Activated naive CD4-positive, alpha-beta T cell treated with anti-CD3 and anti-CD28 coated beads, Interleukin-2, amount 50 U/mL, for 24 hours (primary cell): ENCODE measurements at regions not wholly inside any gene's neighbourhood (a gene's known extent, or its start where the extent isn't known, plus 50 kb on each side); places are given as distances from the start of the nearest gene placed in this dataset.

Source experiments
- H3K27ac Mint-ChIP-seq: one replicate; pipeline ENCODE4 v1.8.0; 2021; ENCODE audit warnings: mild to moderate bottlenecking, mixed read lengths
- H3K27me3 Mint-ChIP-seq: one replicate; pipeline ENCODE4 v1.8.0; 2021; ENCODE audit warnings: mixed read lengths
- H3K36me3 Mint-ChIP-seq: one replicate; pipeline ENCODE4 v1.8.0; 2021; ENCODE audit warnings: mixed read lengths
- H3K4me1 Mint-ChIP-seq: one replicate; pipeline ENCODE4 v1.8.0; 2021; ENCODE audit warnings: mixed read lengths
- H3K4me3 Mint-ChIP-seq: one replicate; pipeline ENCODE4 v1.8.0; 2021; ENCODE audit warnings: mild to moderate bottlenecking, mixed read lengths
- H3K9me3 Mint-ChIP-seq: one replicate; pipeline ENCODE4 v1.8.0; 2021; ENCODE audit warnings: mixed read lengths

DNA sequence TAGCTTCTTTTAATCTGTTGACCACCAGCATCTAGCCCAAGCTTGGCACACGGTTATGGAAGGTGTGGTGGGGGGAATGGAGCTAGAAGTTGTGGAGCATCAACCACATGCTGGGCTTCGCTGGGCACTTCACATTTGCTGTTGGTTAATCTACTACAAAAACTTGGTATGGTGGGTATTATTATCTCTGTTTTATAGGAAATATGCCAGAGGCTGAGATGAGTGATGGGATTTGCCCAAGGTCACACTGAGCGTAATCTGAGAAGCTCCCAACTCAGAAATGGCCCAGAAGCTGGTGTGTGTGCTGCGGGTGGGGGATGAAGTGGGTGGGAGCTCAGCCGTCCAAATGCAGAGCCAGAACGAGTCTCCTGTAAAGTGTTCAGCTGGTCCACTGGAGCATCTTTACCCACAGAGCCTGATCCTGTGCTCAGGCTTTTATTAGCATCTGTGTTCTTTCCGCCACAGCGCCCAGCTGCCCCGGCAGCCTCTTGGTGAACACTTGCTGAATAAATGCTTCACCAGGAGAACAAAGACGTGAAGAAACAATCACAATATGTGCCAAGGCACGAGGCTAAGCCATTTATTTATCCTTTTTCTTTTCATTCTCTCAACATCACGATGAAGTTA is 98.6 kb upstream of the JUN start:
- H3K36me3 Mint-ChIP-seq: no peaks in the 10 kb centered on the region
- no peak overlapping the region for H3K4me3 Mint-ChIP-seq
- H3K4me1 Mint-ChIP-seq: peaks cover 32% of the 10 kb centered on the region
- H3K27ac Mint-ChIP-seq: no peak overlapping the region
- H3K9me3 Mint-ChIP-seq: no peaks in the 10 kb centered on the region
- H3K27me3 Mint-ChIP-seq: no peaks in the 10 kb centered on the region

GRCh38 chr1:58883037-58883887 is 99.4 kb upstream of the JUN start:
- Mint-ChIP-seq H3K9me3 (no peaks in the 10 kb centered on the region), H3K36me3 (no peaks in the 10 kb centered on the region), H3K27ac (no peak overlapping the region), H3K4me3 (no peak overlapping the region), H3K4me1 (peaks cover 36% of the 10 kb centered on the region), H3K27me3 (no peaks in the 10 kb centered on the region)

DNA sequence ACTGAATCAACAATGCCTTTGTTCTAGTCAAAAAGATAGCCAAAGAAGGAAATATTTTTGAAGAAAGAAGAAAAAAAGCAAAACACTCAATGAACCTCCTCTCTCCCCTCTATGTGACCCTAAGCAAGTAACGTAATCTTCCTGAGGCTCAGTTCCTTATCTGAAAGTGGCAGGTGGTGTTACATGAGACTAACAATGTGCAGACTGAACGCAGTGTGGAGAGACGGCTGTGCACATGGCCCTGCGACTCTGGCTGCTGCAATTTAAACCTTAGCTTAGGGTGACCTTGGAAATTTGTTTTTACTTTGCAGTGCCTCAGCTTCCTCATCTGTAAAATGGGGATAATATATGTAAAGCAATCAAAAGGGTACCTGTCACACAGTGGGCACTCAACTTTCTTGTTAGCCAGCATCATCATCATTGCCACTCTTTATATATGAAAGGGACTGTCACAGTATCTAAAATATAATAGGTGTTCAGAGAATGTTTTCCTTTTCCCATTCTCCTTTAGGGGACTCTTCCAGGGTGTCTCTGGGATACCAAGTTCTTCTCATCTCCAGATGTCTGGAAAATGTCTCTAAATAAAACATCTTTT is 100.1 kb upstream of the JUN start:
- Mint-ChIP-seq H3K36me3 (no peaks in the 10 kb centered on the region), H3K4me3 (no peak overlapping the region), H3K27me3 (no peaks in the 10 kb centered on the region), H3K4me1 (peaks cover 36% of the 10 kb centered on the region), H3K9me3 (no peaks in the 10 kb centered on the region), H3K27ac (no peak overlapping the region)

GRCh38 chr1:58884706-58885661 is 101.1 kb upstream of the JUN start:
- peaks cover 42% of the 10 kb centered on the region for H3K4me1 Mint-ChIP-seq
- H3K4me3 Mint-ChIP-seq: peak overlapping the region; percentile 37

DNA sequence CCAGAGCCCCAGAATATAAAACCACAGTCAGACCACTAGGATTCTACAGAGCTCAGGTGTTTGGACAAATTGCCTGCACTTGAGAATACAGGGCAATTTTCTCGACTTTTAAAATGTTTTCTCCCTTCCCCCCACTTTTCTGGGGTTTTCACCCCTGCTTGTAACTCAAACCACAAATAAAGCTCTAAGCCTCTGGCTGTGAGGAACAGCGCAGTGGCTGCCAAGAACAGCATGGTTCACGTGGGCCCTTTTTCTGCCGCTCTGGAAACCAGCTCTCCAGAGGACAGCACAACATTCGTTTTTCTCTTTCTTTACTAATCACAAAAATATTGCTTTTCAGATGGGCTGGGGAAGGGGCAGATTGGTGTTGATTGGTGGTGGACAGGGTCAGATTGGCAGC is 102.2 kb upstream of the JUN start:
- H3K9me3 Mint-ChIP-seq: no peaks in the 10 kb centered on the region
- peaks cover 42% of the 10 kb centered on the region for H3K4me1 Mint-ChIP-seq
- peak overlapping the region; percentile 37 for H3K4me3 Mint-ChIP-seq
- no peak overlapping the region for H3K27ac Mint-ChIP-seq
- H3K36me3 Mint-ChIP-seq: no peaks in the 10 kb centered on the region
- no peaks in the 10 kb centered on the region for H3K27me3 Mint-ChIP-seq

More at GRCh38 chr1:58884706-58885661, 101.1 kb upstream of the JUN start:
- H3K27ac Mint-ChIP-seq: no peak overlapping the region
- no peaks in the 10 kb centered on the region for H3K9me3 Mint-ChIP-seq
- no peaks in the 10 kb centered on the region for H3K27me3 Mint-ChIP-seq
- H3K36me3 Mint-ChIP-seq: no peaks in the 10 kb centered on the region

DNA sequence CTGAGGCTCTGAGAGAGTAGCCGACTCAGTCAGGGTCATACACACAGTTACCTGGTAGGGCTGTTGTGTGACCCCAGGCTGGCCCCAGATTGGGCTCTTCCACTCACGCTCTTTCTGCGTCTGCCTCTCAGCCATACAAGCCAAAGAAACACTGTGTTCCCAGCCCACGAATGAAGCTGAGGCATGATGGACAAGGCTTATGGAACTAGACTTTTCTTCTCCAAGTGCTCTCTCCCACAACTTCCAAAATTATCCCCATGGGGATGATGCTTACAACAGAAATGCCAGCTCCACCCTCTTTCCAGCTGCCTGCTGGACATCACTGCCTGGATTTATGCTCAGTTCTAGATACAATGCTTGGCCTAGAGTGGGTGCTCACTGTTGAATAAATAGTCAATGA is 102.8 kb upstream of the JUN start:
- Mint-ChIP-seq H3K27me3 (no peaks in the 10 kb centered on the region), H3K36me3 (no peaks in the 10 kb centered on the region), H3K9me3 (no peaks in the 10 kb centered on the region), H3K4me3 (no peak overlapping the region), H3K27ac (no peak overlapping the region), H3K4me1 (peaks cover 42% of the 10 kb centered on the region)

- Mint-ChIP-seq H3K9me3 (no peaks in the 10 kb centered on the region), H3K4me3 (no peak overlapping the region), H3K27ac (no peak overlapping the region), H3K4me1 (peaks cover 42% of the 10 kb centered on the region), H3K27me3 (no peaks in the 10 kb centered on the region), H3K36me3 (no peaks in the 10 kb centered on the region)
Measured at GRCh38 chr1:58887059-58887458, 103.2 kb upstream of the JUN start.

DNA sequence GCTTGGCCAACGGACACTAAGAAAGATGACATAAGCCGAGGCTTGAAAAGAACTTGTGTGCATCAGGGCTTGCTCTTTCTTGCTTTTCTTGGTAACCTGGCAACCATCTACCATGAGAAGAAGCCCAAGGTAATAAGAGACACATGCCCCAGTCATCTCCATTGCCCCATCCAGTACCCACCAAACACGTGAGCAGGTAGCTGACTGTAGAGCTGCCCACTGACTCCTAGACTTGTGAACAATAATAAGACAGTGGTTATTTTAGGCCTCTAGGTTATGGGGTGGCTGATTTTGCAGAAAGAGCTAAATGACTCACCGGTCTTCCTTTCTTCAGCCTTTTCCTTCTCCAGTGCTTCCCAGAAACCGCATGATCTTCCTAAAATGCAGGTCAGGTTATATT is 105.0 kb upstream of the JUN start:
- H3K9me3 Mint-ChIP-seq: no peaks in the 10 kb centered on the region
- peaks cover 38% of the 10 kb centered on the region for H3K4me1 Mint-ChIP-seq
- H3K27me3 Mint-ChIP-seq: no peaks in the 10 kb centered on the region
- H3K36me3 Mint-ChIP-seq: no peaks in the 10 kb centered on the region
- no peak overlapping the region for H3K4me3 Mint-ChIP-seq
- H3K27ac Mint-ChIP-seq: no peak overlapping the region

- Mint-ChIP-seq H3K27ac (no peak overlapping the region), H3K9me3 (no peaks in the 10 kb centered on the region), H3K36me3 (no peaks in the 10 kb centered on the region), H3K4me3 (no peak overlapping the region), H3K4me1 (peaks cover 34% of the 10 kb centered on the region), H3K27me3 (no peaks in the 10 kb centered on the region)
Measured at GRCh38 chr1:58890113-58890512, 106.3 kb upstream of the JUN start.

DNA sequence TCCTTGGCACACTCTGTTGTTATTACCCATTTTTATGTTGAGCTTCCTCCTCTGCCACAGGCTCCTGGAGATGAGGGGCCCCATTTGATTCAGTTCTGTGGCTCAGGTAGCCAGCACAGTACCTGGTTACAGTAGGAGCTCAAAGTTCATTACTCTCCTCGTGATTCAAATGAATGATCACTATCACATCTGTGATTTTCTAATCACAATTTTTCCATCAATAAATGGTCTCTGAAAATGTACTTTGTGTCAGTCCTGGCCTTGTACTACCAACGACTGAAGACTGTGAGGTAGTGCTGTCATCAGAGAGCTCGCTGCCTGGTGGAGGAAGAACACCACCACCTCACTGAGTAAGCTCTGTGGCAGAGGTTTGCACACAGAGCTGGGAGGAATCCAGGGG is 106.8 kb upstream of the JUN start:
- Mint-ChIP-seq H3K36me3 (no peaks in the 10 kb centered on the region), H3K9me3 (no peaks in the 10 kb centered on the region), H3K27me3 (no peaks in the 10 kb centered on the region), H3K4me3 (no peak overlapping the region), H3K4me1 (peaks cover 32% of the 10 kb centered on the region), H3K27ac (no peak overlapping the region)

GRCh38 chr1:58891347-58891746 is 107.5 kb upstream of the JUN start:
- Mint-ChIP-seq H3K4me3 (no peak overlapping the region), H3K4me1 (peaks cover 29% of the 10 kb centered on the region), H3K36me3 (no peaks in the 10 kb centered on the region), H3K9me3 (no peaks in the 10 kb centered on the region), H3K27ac (no peak overlapping the region), H3K27me3 (no peaks in the 10 kb centered on the region)

GRCh38 chr1:58893257-58893869 is 109.5 kb upstream of the JUN start:
- peaks cover 15% of the 10 kb centered on the region for H3K4me1 Mint-ChIP-seq
- H3K4me3 Mint-ChIP-seq: no peak overlapping the region
- H3K27me3 Mint-ChIP-seq: no peaks in the 10 kb centered on the region
- H3K9me3 Mint-ChIP-seq: no peaks in the 10 kb centered on the region
- H3K27ac Mint-ChIP-seq: no peak overlapping the region
- no peaks in the 10 kb centered on the region for H3K36me3 Mint-ChIP-seq

DNA sequence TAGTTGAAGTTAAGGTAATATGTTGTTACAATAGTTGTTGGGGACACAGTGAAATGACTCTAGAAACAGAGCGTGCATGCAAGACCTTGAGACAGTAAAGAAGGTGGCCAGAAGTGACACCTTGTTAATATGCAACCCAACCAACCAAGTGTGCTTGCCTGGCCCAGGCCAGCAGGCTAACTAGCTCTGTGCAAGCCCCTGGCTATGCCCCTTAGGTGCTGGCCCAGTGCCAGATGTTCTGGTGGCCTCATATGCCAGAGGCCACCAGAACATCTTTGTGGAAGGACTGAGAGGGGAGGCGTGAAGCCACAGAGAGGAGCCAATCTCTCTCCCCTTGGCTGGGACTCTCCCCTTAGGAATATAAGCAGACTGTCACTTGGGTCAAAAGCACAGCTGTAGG is 111.2 kb upstream of the JUN start:
- no peaks in the 10 kb centered on the region for H3K9me3 Mint-ChIP-seq
- no peaks in the 10 kb centered on the region for H3K36me3 Mint-ChIP-seq
- H3K27me3 Mint-ChIP-seq: no peaks in the 10 kb centered on the region
- H3K4me3 Mint-ChIP-seq: no peak overlapping the region
- H3K4me1 Mint-ChIP-seq: peaks cover 9% of the 10 kb centered on the region
- no peak overlapping the region for H3K27ac Mint-ChIP-seq

GRCh38 chr1:58895559-58896145 is 111.8 kb upstream of the JUN start:
- Mint-ChIP-seq H3K9me3 (no peaks in the 10 kb centered on the region), H3K36me3 (no peaks in the 10 kb centered on the region), H3K27ac (no peak overlapping the region), H3K4me3 (no peak overlapping the region), H3K4me1 (peaks cover 9% of the 10 kb centered on the region), H3K27me3 (no peaks in the 10 kb centered on the region)
